Neural cell (in vitro differentiated cells): ENCODE measurements at regions not wholly inside any gene's neighbourhood (a gene's known extent, or its start where the extent isn't known, plus 50 kb on each side); places are given as distances from the start of the nearest gene placed in this dataset.

Experiments
- H2AFZ ChIP-seq: fragments of 200-600, 300-800 bp; sonication (generic), shearing (Covaris generic); 2 replicates; pipeline ENCODE4 v1.6.0; 2014; ENCODE audit warnings: low read depth, mild to moderate bottlenecking, antibody characterized with exemption, low read length, moderate library complexity
- H3F3A ChIP-seq: fragments of 200-600 bp; shearing (Covaris generic); 2 replicates; pipeline ENCODE4 v1.6.1; 2016; ENCODE audit warnings: mild to moderate bottlenecking, moderate library complexity, mixed read lengths, antibody characterized with exemption, low read length; ENCODE audit not compliant: insufficient read depth, poor library complexity, severe bottlenecking
- H3K27ac ChIP-seq: fragments of 200-600, 300-800 bp; sonication (generic), shearing (Covaris generic); 2 replicates; pipeline ENCODE4 v1.5.1; 2014; ENCODE audit warnings: mild to moderate bottlenecking, low read length, moderate library complexity
- H3K27me3 ChIP-seq: fragments of 300-800, 200-600 bp; sonication (generic), shearing (Covaris generic); 2 replicates; pipeline ENCODE4 v1.6.0; 2014; ENCODE audit warnings: mild to moderate bottlenecking, low read depth, low read length, moderate library complexity; ENCODE audit not compliant: insufficient read depth
- H3K36me3 ChIP-seq: fragments of 300-800, 200-600 bp; sonication (generic), shearing (Covaris generic); 2 replicates; pipeline ENCODE4 v1.5.1; 2014; ENCODE audit warnings: mild to moderate bottlenecking, antibody characterized with exemption, low read length, moderate library complexity; ENCODE audit not compliant: insufficient read depth
- H3K4me2 ChIP-seq: fragments of 300-800, 200-600 bp; sonication (generic), shearing (Covaris generic); 2 replicates; pipeline ENCODE4 v1.6.0; 2014; ENCODE audit warnings: mild to moderate bottlenecking, low read length
- H3K4me3 ChIP-seq: fragments of 300-800, 200-600 bp; sonication (generic), shearing (Covaris generic); 2 replicates; pipeline ENCODE4 v1.5.1; 2014; ENCODE audit warnings: mild to moderate bottlenecking, low read length, moderate library complexity
- H3K79me2 ChIP-seq: fragments of 200-600 bp; shearing (Covaris generic); replicated peaks from 2 replicates; pipeline ENCODE4 v1.6.0; 2014; ENCODE audit warnings: mild to moderate bottlenecking, low read length, moderate library complexity; ENCODE audit not compliant: insufficient read depth
- H3K9ac ChIP-seq: fragments of 300-800, 200-600 bp; sonication (generic), shearing (Covaris generic); 2 replicates; pipeline ENCODE4 v1.6.1; 2016; ENCODE audit warnings: mild to moderate bottlenecking, low read length, mixed read lengths
- H3K9me2 ChIP-seq: fragments of 200-600 bp; shearing (Covaris generic); 2 replicates; pipeline ENCODE4 v1.6.1; 2016; ENCODE audit warnings: mild to moderate bottlenecking, low read length, mixed read lengths; ENCODE audit not compliant: insufficient read depth
- H3K9me3 ChIP-seq: fragments of 200-600, 300-800 bp; sonication (generic), shearing (Covaris generic); 2 replicates; pipeline ENCODE4 v1.6.1; 2016; ENCODE audit warnings: mild to moderate bottlenecking, mixed run types, low read length, moderate library complexity, mixed read lengths
- H4K20me1 ChIP-seq: fragments of 200-600 bp; shearing (Covaris generic); 2 replicates; pipeline ENCODE4 v1.6.1; 2016; ENCODE audit warnings: mild to moderate bottlenecking, mixed run types; ENCODE audit not compliant: insufficient read depth
- CTCF ChIP-seq: fragments of 450-650 bp; IDR thresholded peaks from 2 replicates; pipeline ENCODE4 v1.5.1; 2014; ENCODE audit warnings: antibody characterized with exemption, mild to moderate bottlenecking, moderate library complexity; ENCODE audit not compliant: poor library complexity, severe bottlenecking
- EP300 ChIP-seq: fragments of 450-650 bp; conservative IDR thresholded peaks from 2 replicates; pipeline ENCODE4 v1.6.1; 2014; ENCODE audit warnings: antibody characterized with exemption, mild to moderate bottlenecking, moderate library complexity; ENCODE audit not compliant: poor library complexity, severe bottlenecking
- EZH2 ChIP-seq: fragments of 200-600, 300-800 bp; shearing (Covaris generic), sonication (generic); IDR thresholded peaks from 2 replicates; pipeline ENCODE4 v1.6.1; 2014; ENCODE audit warnings: antibody characterized with exemption, low read length, borderline replicate concordance, mild to moderate bottlenecking; ENCODE audit not compliant: insufficient read depth, poor library complexity, severe bottlenecking
- REST ChIP-seq: IDR thresholded peaks from 2 replicates; pipeline ENCODE4 v1.6.1; 2012; ENCODE audit warnings: borderline replicate concordance
- TAF1 ChIP-seq: IDR thresholded peaks from 2 replicates; pipeline ENCODE4 v1.6.1; 2012; ENCODE audit warnings: low read depth

GRCh38 chr15:98233873-98234272 lies 273.4 kb downstream of the ARRDC4 start:
- Histone ChIP-seq H3K9me3 (no peaks in the 10 kb centered on the region), H3K4me3 (no peak overlapping the region), H3K27ac (no peak overlapping the region)

GRCh38 chr15:98240303-98240702 lies 279.8 kb downstream of the ARRDC4 start:
- H3K9me2 ChIP-seq = no peaks in the 10 kb centered on the region

More at GRCh38 chr15:98233873-98234272, 273.4 kb downstream of the ARRDC4 start:
- H3K36me3 ChIP-seq = no peaks in the 10 kb centered on the region
- no peaks in the 10 kb centered on the region for H3K9me2 ChIP-seq
- no peak for TF ChIP-seq EZH2
- no peak for TF ChIP-seq EP300
- no peak for TF ChIP-seq CTCF
- no peaks in the 10 kb centered on the region for H3F3A ChIP-seq
- H3K4me2 ChIP-seq = no peak overlapping the region
- no peak overlapping the region for H3K9ac ChIP-seq
- H3K79me2 ChIP-seq = no peaks in the 10 kb centered on the region
- H4K20me1 ChIP-seq = no peaks in the 10 kb centered on the region
- H2AFZ ChIP-seq = no peak overlapping the region
- no peaks in the 10 kb centered on the region for H3K27me3 ChIP-seq

More at GRCh38 chr15:98240303-98240702, 279.8 kb downstream of the ARRDC4 start:
- H3K27ac ChIP-seq = no peak overlapping the region
- H3K9me3 ChIP-seq = no peaks in the 10 kb centered on the region
- TF ChIP-seq CTCF (no peak), EP300 (no peak), TAF1 (no peak), REST (no peak), EZH2 (no peak)
- H3K36me3 ChIP-seq = no peaks in the 10 kb centered on the region
- H3K4me2 ChIP-seq = no peak overlapping the region
- no peaks in the 10 kb centered on the region for H3F3A ChIP-seq
- H4K20me1 ChIP-seq = no peaks in the 10 kb centered on the region
- H3K79me2 ChIP-seq = no peaks in the 10 kb centered on the region
- no peak overlapping the region for H3K4me3 ChIP-seq
- H3K9ac ChIP-seq = no peak overlapping the region
- no peak overlapping the region for H2AFZ ChIP-seq
- no peaks in the 10 kb centered on the region for H3K27me3 ChIP-seq
